ENCODE measurements at regions not wholly inside any gene's neighbourhood (a gene's known extent, or its start where the extent isn't known, plus 50 kb on each side); places are given as distances from the start of the nearest gene placed in this dataset.

DNA sequence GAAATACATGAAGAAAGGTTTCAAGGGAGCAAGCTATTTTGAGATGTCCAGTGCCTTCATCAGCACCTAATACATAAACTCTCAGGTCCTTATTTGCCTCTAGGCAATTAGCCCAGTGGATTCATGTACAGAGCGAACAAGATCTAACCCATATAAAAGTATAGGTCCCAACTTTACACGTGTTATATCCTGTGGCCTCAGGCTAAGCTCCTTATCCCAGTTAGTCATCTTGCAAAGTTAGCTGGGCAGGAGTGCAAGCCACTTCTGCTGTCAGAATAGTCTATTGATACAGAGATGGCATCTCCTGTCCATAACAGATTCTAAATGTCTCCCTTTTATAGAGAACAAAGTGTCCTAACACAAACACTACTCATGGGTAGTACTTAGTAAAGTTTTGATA, 203.9 kb upstream of the PIK3C3 start:
- Histone ChIP-seq H3K4me3 (replicated peaks in 1 of 3; ENCODE audit: insufficient read depth in 1 of 3, low read depth in 1 of 3, low read length in 3 of 3) (no peak overlapping the region), H3K36me3 (ENCODE audit: control insufficient read depth in 2 of 2, extremely low read depth in 1 of 2, insufficient read depth in 2 of 2, low read length in 2 of 2) (no peaks in the 10 kb centered on the region), H3K9me1 (replicated peaks; ENCODE audit: control insufficient read depth, extremely low read depth, insufficient read depth, low read length) (no peaks in the 10 kb centered on the region), H3K4me1 (ENCODE audit: control insufficient read depth, extremely low read depth, insufficient read depth, low read length) (no peaks in the 10 kb centered on the region), H3K9ac (replicated peaks; ENCODE audit: extremely low read depth, insufficient read depth, low read length) (no peak overlapping the region), H3K27me3 (ENCODE audit: control insufficient read depth in 2 of 2, insufficient read depth in 2 of 2, low read length in 2 of 2) (peaks cover 0 to 3% of the 10 kb centered on the region in 2 experiments), H4K20me1 (replicated peaks; ENCODE audit: control insufficient read depth, extremely low read depth, insufficient read depth, low read length) (no peaks in the 10 kb centered on the region), H3K27ac (ENCODE audit: insufficient read depth, low read depth, low read length) (no peak overlapping the region), H2AFZ (ENCODE audit: low read depth, low read length) (no peak overlapping the region), H3K9me3 (replicated peaks; ENCODE audit: control insufficient read depth, insufficient read depth, low read length) (no peaks in the 10 kb centered on the region), H3K79me2 (ENCODE audit: control insufficient read depth, insufficient read depth, low read length) (no peaks in the 10 kb centered on the region), H3K4me2 (ENCODE audit: insufficient read depth, low read length) (no peak overlapping the region)
- no peak for DNase-seq (ENCODE audit: low read depth, low spot score)
- no peak for TF ChIP-seq GATA2 (IDR thresholded peaks at IDR 0.05; ENCODE audit: insufficient read depth, insufficient read length, low read depth, low read length)
- TF ChIP-seq MYC (IDR thresholded peaks at IDR 0.05; ENCODE audit: low read depth, low read length), result no peak
- TF ChIP-seq POLR2A (IDR thresholded peaks at IDR 0.05; ENCODE audit: low read depth, low read length), result no peak
- TF ChIP-seq FOS (IDR thresholded peaks at IDR 0.05; ENCODE audit: borderline replicate concordance, insufficient read depth, low read length), result no peak
- TF ChIP-seq, protein P1, sequence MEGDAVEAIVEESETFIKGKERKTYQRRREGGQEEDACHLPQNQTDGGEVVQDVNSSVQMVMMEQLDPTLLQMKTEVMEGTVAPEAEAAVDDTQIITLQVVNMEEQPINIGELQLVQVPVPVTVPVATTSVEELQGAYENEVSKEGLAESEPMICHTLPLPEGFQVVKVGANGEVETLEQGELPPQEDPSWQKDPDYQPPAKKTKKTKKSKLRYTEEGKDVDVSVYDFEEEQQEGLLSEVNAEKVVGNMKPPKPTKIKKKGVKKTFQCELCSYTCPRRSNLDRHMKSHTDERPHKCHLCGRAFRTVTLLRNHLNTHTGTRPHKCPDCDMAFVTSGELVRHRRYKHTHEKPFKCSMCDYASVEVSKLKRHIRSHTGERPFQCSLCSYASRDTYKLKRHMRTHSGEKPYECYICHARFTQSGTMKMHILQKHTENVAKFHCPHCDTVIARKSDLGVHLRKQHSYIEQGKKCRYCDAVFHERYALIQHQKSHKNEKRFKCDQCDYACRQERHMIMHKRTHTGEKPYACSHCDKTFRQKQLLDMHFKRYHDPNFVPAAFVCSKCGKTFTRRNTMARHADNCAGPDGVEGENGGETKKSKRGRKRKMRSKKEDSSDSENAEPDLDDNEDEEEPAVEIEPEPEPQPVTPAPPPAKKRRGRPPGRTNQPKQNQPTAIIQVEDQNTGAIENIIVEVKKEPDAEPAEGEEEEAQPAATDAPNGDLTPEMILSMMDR (IDR thresholded peaks at IDR 0.05; ENCODE audit: extremely low read depth in 1 of 2, insufficient read depth in 1 of 2, low read depth in 1 of 2, low read length in 2 of 2), result no peak
- no peak for TF ChIP-seq JUN (IDR thresholded peaks at IDR 0.05; ENCODE audit: borderline replicate concordance, insufficient read depth, insufficient read length, low read depth)
- ChIA-PET POLR2A (no interaction called here), CTCF (no interaction called here)
- BruUV-seq (replicated peaks), result no TSS peak
- no peak for FAIRE-seq
- dilution Hi-C loops (cut with MboI; ENCODE audit: extremely low pct_ligation_motif_present, low sequenced_read_pairs), result no loop called here
- intact Hi-C loops (cut with micrococcal nuclease), result no loop called here

DNA sequence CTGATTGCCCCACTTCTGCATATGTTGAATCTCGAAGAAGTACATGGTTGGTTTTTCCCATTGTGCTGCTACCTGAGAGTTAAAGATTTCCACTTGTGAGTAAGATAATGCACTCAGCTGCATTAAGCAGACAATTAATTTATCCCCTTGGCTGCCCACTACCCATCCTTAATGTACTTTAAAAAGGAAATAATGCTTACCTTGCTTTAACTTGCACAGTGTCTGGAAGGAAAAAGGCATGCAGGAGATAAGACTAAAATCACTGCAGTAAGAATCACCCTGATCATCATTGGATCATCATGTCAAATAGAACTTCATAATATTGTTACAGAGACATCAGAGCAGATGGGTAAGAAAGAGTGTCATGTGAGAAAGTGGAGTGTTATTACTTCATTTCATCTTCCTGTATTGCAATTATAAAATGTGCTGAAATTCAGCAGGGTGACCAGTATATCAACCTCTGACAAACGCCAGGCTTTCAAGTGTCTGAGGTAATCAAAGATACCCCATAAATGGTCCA, 207.3 kb upstream of the PIK3C3 start:
- dilution Hi-C loops (cut with MboI; ENCODE audit: extremely low pct_ligation_motif_present, low sequenced_read_pairs) (no loop called here), intact Hi-C loops (cut with micrococcal nuclease) (loop anchor here (10.0 kb wide), 4 partner anchors 153 to 1583 kb away; no protein-coding TSS in a partner anchor)
- no peak overlapping the region for H3K4me3 ChIP-seq (replicated peaks in 1 of 3; ENCODE audit: insufficient read depth in 1 of 3, low read depth in 1 of 3, low read length in 3 of 3)
- peaks cover 0 to 3% of the 10 kb centered on the region in 2 experiments for H3K27me3 ChIP-seq (ENCODE audit: control insufficient read depth in 2 of 2, insufficient read depth in 2 of 2, low read length in 2 of 2)
- H3K4me1 ChIP-seq (ENCODE audit: control insufficient read depth, extremely low read depth, insufficient read depth, low read length), result peaks cover 2% of the 10 kb centered on the region
- H2AFZ ChIP-seq (ENCODE audit: low read depth, low read length), result no peak overlapping the region
- H3K79me2 ChIP-seq (ENCODE audit: control insufficient read depth, insufficient read depth, low read length), result no peaks in the 10 kb centered on the region
- H4K20me1 ChIP-seq (replicated peaks; ENCODE audit: control insufficient read depth, extremely low read depth, insufficient read depth, low read length), result no peaks in the 10 kb centered on the region
- no peak overlapping the region for H3K4me2 ChIP-seq (ENCODE audit: insufficient read depth, low read length)
- no peaks in the 10 kb centered on the region for H3K9me3 ChIP-seq (replicated peaks; ENCODE audit: control insufficient read depth, insufficient read depth, low read length)
- H3K27ac ChIP-seq (ENCODE audit: insufficient read depth, low read depth, low read length), result no peak overlapping the region
- ChIA-PET POLR2A (no interaction called here), CTCF (no interaction called here)
- no peaks in the 10 kb centered on the region for H3K9me1 ChIP-seq (replicated peaks; ENCODE audit: control insufficient read depth, extremely low read depth, insufficient read depth, low read length)
- TF ChIP-seq POLR2AphosphoS5 (IDR thresholded peaks at IDR 0.05; ENCODE audit: insufficient read depth, low read depth, low read length), result no peak
- TF ChIP-seq, protein P2, sequence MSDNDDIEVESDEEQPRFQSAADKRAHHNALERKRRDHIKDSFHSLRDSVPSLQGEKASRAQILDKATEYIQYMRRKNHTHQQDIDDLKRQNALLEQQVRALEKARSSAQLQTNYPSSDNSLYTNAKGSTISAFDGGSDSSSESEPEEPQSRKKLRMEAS (IDR thresholded peaks at IDR 0.05; ENCODE audit: insufficient read depth, insufficient read length), result no peak
- no peak for TF ChIP-seq POLR2A (IDR thresholded peaks at IDR 0.05; ENCODE audit: low read depth, low read length)
- no peak for TF ChIP-seq MYC (IDR thresholded peaks at IDR 0.05; ENCODE audit: low read depth, low read length)
- TF ChIP-seq, protein P1 (IDR thresholded peaks at IDR 0.05; ENCODE audit: extremely low read depth in 1 of 2, insufficient read depth in 1 of 2, low read depth in 1 of 2, low read length in 2 of 2), result no peak
- TF ChIP-seq JUN (IDR thresholded peaks at IDR 0.05; ENCODE audit: borderline replicate concordance, insufficient read depth, insufficient read length, low read depth), result no peak
- TF ChIP-seq FOS (IDR thresholded peaks at IDR 0.05; ENCODE audit: borderline replicate concordance, insufficient read depth, low read length), result no peak
- TF ChIP-seq EZH2 (IDR thresholded peaks at IDR 0.05; ENCODE audit: borderline replicate concordance, low read depth, low read length, severe bottlenecking), result no peak
- no peak for TF ChIP-seq GATA2 (IDR thresholded peaks at IDR 0.05; ENCODE audit: insufficient read depth, insufficient read length, low read depth, low read length)
- FAIRE-seq (no peak), DNase-seq (ENCODE audit: low read depth, low spot score) (no peak)
- H3K36me3 ChIP-seq (ENCODE audit: control insufficient read depth in 2 of 2, extremely low read depth in 1 of 2, insufficient read depth in 2 of 2, low read length in 2 of 2), result no peaks in the 10 kb centered on the region
- BruUV-seq (replicated peaks), result no TSS peak
- H3K9ac ChIP-seq (replicated peaks; ENCODE audit: extremely low read depth, insufficient read depth, low read length), result no peak overlapping the region

Measured in endothelial cell of umbilical vein (primary cell).